ENCODE measurements at regions not wholly inside any gene's neighbourhood (a gene's known extent, or its start where the extent isn't known, plus 50 kb on each side); places are given as distances from the start of the nearest gene placed in this dataset.

- no peak for DNase-seq
Observed at GRCh38 chr2:18422432-18423165, 137.9 kb downstream of the RDH14 start.

GRCh38 chr2:18413676-18414396 lies 146.6 kb downstream of the RDH14 start:
- DNase-seq, result no peak

GRCh38 chr2:18412980-18413675 lies 147.3 kb downstream of the RDH14 start:
- DNase-seq, result no peak

- DNase-seq, result no peak
Observed at GRCh38 chr2:18411626-18412025, 148.8 kb downstream of the RDH14 start.

- no peak for DNase-seq
Observed at GRCh38 chr2:18410543-18410942, 149.9 kb downstream of the RDH14 start.

GRCh38 chr2:18408638-18409037 lies 151.8 kb downstream of the RDH14 start:
- no peak for DNase-seq

- DNase-seq, result no peak
Observed at GRCh38 chr2:18406219-18406618, 154.2 kb downstream of the RDH14 start.

- no peak for DNase-seq
Observed at GRCh38 chr2:18404708-18405107, 155.7 kb downstream of the RDH14 start.

GRCh38 chr2:18403921-18404522 lies 156.4 kb downstream of the RDH14 start:
- no peak for DNase-seq

- DNase-seq, result no peak
Observed at GRCh38 chr2:18402831-18403230, 157.6 kb downstream of the RDH14 start.

GRCh38 chr2:18401471-18401870 lies 159.0 kb downstream of the RDH14 start:
- no peak for DNase-seq

GRCh38 chr2:18399601-18400000 lies 160.9 kb downstream of the RDH14 start:
- no peak for DNase-seq

GRCh38 chr2:18398833-18399232 lies 161.6 kb downstream of the RDH14 start:
- DNase-seq, result no peak

GRCh38 chr2:18396329-18397010 lies 164.0 kb downstream of the RDH14 start:
- DNase-seq, result no peak

GRCh38 chr2:18395555-18395954 lies 164.9 kb downstream of the RDH14 start:
- no peak for DNase-seq

- DNase-seq, result peak; percentile 58
Observed at GRCh38 chr2:18387441-18388206, 172.8 kb downstream of the RDH14 start.

- no peak for DNase-seq
Observed at GRCh38 chr2:18384242-18384641, 176.2 kb downstream of the RDH14 start.

GRCh38 chr2:18381386-18381785 lies 179.1 kb downstream of the RDH14 start:
- DNase-seq, result no peak

- no peak for DNase-seq
Observed at GRCh38 chr2:18380321-18380720, 180.1 kb downstream of the RDH14 start.

- DNase-seq, result no peak
Observed at GRCh38 chr2:18379870-18380269, 180.6 kb downstream of the RDH14 start.

- DNase-seq, result no peak
Observed at GRCh38 chr2:18378020-18378653, 182.3 kb downstream of the RDH14 start.

GRCh38 chr2:18376936-18377335 lies 183.5 kb downstream of the RDH14 start:
- DNase-seq, result no peak

All from activated CD4-positive, CD25-positive, alpha-beta regulatory T cell treated with anti-CD3 and anti-CD28 coated beads, Interleukin-2, amount 50 U/mL, for 72 hours (primary cell).